Esophagus muscularis mucosa (tissue), 4 donors: ENCODE measurements at regions not wholly inside any gene's neighbourhood (a gene's known extent, or its start where the extent isn't known, plus 50 kb on each side); places are given as distances from the start of the nearest gene placed in this dataset.

Source experiments
- EP300 ChIP-seq: sonication (generic); formaldehyde crosslinking; IDR thresholded peaks from one replicate; pipeline ENCODE4 v1.6.1; 2017; ENCODE audit warnings: antibody characterized with exemption
- POLR2A ChIP-seq: fragments of 450-650 bp; IDR thresholded peaks from one replicate; pipeline ENCODE4 v1.6.1; 2017; ENCODE audit warnings: antibody characterized with exemption, moderate library complexity, mild to moderate bottlenecking, low read depth
- POLR2AphosphoS5 ChIP-seq, 2 donors: sonication (generic); formaldehyde crosslinking; IDR thresholded peaks; one replicate each; pipeline ENCODE4 v1.6.1; 2017; ENCODE audit warnings: antibody characterized with exemption in 2 of 2
- TF ChIP-seq, protein P1 (sequence below), 3 experiments: fragments of 200-600 bp in 2 of 3; fragments of 450-650 bp in 1 of 3; sonication (generic) in 2 of 3; IDR thresholded peaks; one replicate each; pipeline ENCODE4 v1.5.1; 2017 to 2019; ENCODE audit warnings: antibody characterized with exemption in 3 of 3, mild to moderate bottlenecking in 2 of 3, moderate library complexity in 1 of 3

DNA sequence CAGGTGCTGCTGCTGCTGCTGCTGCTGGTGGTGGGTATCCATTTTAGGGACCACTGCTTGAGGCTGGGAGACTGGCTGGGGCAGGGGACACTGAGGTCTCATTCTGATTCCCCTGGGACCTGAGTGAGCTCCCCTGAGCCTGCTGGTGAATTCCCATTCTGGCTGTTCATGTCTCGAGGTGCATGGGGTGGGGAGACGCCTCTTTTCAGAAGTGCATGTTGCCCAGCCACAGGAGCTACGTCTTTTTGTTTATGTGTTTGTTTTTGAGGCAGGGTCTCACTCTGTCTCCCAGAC is 133.4 kb downstream of the RHOU start:
- TF ChIP-seq EP300 (no peak), POLR2A (no peak), POLR2AphosphoS5 (IDR thresholded peaks at IDR 0.05) (no peak)
- TF ChIP-seq, protein P1, sequence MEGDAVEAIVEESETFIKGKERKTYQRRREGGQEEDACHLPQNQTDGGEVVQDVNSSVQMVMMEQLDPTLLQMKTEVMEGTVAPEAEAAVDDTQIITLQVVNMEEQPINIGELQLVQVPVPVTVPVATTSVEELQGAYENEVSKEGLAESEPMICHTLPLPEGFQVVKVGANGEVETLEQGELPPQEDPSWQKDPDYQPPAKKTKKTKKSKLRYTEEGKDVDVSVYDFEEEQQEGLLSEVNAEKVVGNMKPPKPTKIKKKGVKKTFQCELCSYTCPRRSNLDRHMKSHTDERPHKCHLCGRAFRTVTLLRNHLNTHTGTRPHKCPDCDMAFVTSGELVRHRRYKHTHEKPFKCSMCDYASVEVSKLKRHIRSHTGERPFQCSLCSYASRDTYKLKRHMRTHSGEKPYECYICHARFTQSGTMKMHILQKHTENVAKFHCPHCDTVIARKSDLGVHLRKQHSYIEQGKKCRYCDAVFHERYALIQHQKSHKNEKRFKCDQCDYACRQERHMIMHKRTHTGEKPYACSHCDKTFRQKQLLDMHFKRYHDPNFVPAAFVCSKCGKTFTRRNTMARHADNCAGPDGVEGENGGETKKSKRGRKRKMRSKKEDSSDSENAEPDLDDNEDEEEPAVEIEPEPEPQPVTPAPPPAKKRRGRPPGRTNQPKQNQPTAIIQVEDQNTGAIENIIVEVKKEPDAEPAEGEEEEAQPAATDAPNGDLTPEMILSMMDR (IDR thresholded peaks at IDR 0.05): no peak
